Spleen (tissue), 7 donors: ENCODE measurements at regions not wholly inside any gene's neighbourhood (a gene's known extent, or its start where the extent isn't known, plus 50 kb on each side); places are given as distances from the start of the nearest gene placed in this dataset.

Experiments used
- POLR2A ChIP-seq, 3 donors: fragments of 450-650 bp; IDR thresholded peaks; one replicate each; pipeline ENCODE4 v1.5.1; 2017; ENCODE audit warnings: antibody characterized with exemption in 3 of 3, mild to moderate bottlenecking in 1 of 3
- POLR2AphosphoS5 ChIP-seq, 3 donors: sonication (generic); formaldehyde crosslinking; IDR thresholded peaks; one replicate each; pipeline ENCODE4 v1.5.1; 2017; ENCODE audit warnings: antibody characterized with exemption in 3 of 3
- TF ChIP-seq, protein P1 (sequence below), 11 experiments: fragments of 200-600 bp in 7 of 11; fragments of 450-650 bp in 4 of 11; sonication (generic) in 4 of 11; IDR thresholded peaks in 8 of 11; conservative IDR thresholded peaks in 3 of 11; 1 replicate in 7 of 11; 2 replicates in 4 of 11; pipeline versions ENCODE4 v1.4.0 to v1.8.0; 2016 to 2021; ENCODE audit warnings: antibody characterized with exemption in 11 of 11, inconsistent platforms in 4 of 11, mild to moderate bottlenecking in 1 of 11
- donor health status: DM: no; HTN: no; CAD: no; lungs with moderate emphysema.
- donor health status: DM: no; HTN: no; CAD: no.
- donor health status: DM: no; HTN: no; CAD: no.

DNA sequence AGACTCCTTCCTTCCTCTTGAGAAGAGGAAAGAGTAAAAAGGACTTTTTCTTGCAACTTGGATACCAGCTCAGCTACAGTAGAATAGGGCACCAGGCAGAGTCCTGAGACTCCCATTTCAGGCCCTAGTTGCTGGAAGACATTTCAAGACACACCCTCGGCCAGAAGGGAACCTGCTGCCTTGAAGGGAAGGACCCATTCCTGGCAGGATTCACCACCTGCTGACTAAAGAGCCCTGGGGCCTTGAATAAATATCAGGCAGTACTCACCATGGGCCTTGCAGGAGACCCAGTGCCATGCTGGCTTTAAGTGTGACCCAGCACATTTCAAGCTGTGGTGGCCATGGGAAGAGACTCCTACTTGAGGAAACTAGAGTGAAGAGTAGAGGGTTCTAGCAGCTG is 317.6 kb downstream of the DKK2 start:
- TF ChIP-seq POLR2A (IDR thresholded peaks at IDR 0.05) (no peak), POLR2AphosphoS5 (IDR thresholded peaks at IDR 0.05) (no peak)
- TF ChIP-seq, protein P1, sequence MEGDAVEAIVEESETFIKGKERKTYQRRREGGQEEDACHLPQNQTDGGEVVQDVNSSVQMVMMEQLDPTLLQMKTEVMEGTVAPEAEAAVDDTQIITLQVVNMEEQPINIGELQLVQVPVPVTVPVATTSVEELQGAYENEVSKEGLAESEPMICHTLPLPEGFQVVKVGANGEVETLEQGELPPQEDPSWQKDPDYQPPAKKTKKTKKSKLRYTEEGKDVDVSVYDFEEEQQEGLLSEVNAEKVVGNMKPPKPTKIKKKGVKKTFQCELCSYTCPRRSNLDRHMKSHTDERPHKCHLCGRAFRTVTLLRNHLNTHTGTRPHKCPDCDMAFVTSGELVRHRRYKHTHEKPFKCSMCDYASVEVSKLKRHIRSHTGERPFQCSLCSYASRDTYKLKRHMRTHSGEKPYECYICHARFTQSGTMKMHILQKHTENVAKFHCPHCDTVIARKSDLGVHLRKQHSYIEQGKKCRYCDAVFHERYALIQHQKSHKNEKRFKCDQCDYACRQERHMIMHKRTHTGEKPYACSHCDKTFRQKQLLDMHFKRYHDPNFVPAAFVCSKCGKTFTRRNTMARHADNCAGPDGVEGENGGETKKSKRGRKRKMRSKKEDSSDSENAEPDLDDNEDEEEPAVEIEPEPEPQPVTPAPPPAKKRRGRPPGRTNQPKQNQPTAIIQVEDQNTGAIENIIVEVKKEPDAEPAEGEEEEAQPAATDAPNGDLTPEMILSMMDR (IDR thresholded peaks at IDR 0.05 in 8 of 11, conservative IDR thresholded peaks at IDR 0.05 in 3 of 11): no peak
